ENCODE measurements at regions not wholly inside any gene's neighbourhood (a gene's known extent, or its start where the extent isn't known, plus 50 kb on each side); places are given as distances from the start of the nearest gene placed in this dataset.

GRCh38 chr7:18175801-18176450 lies 148.3 kb upstream of the PRPS1L1 start:
- no peak for TF ChIP-seq CTCF (IDR thresholded peaks at IDR 0.05)
- TF ChIP-seq ZFX (IDR thresholded peaks at IDR 0.05; ENCODE audit: borderline replicate concordance): no peak

Measured in 22Rv1 (cell line).